Glutamatergic neuron (in vitro differentiated cells): ENCODE measurements at regions not wholly inside any gene's neighbourhood (a gene's known extent, or its start where the extent isn't known, plus 50 kb on each side); places are given as distances from the start of the nearest gene placed in this dataset.

ENCODE experiments used
- DNase-seq: peaks from one replicate; pipeline ENCODE4 v3.0.0; 2022
- H3K27ac Mint-ChIP-seq: one replicate; pipeline ENCODE4 v1.8.0; 2020; ENCODE audit warnings: mild to moderate bottlenecking, mixed read lengths, inconsistent platforms; ENCODE audit not compliant: unreplicated experiment
- H3K27me3 Mint-ChIP-seq: one replicate; pipeline ENCODE4 v1.8.0; 2020; ENCODE audit warnings: mild to moderate bottlenecking, moderate library complexity, mixed read lengths, inconsistent platforms; ENCODE audit not compliant: unreplicated experiment
- H3K36me3 Mint-ChIP-seq: one replicate; pipeline ENCODE4 v1.8.0; 2020; ENCODE audit warnings: mild to moderate bottlenecking, mixed read lengths, inconsistent platforms; ENCODE audit not compliant: unreplicated experiment
- H3K4me1 Mint-ChIP-seq: one replicate; pipeline ENCODE4 v1.8.0; 2020; ENCODE audit warnings: mild to moderate bottlenecking, low read depth, mixed read lengths, inconsistent platforms; ENCODE audit not compliant: unreplicated experiment
- H3K4me3 Mint-ChIP-seq: one replicate; pipeline ENCODE4 v1.8.0; 2020; ENCODE audit warnings: mild to moderate bottlenecking, mixed read lengths, inconsistent platforms; ENCODE audit not compliant: unreplicated experiment
- H3K9me3 Mint-ChIP-seq: one replicate; pipeline ENCODE4 v1.8.0; 2020; ENCODE audit warnings: mild to moderate bottlenecking, moderate library complexity, mixed read lengths, inconsistent platforms; ENCODE audit not compliant: unreplicated experiment
- TF ChIP-seq, protein P1 (sequence below): fragments of 200-600 bp; sonication (generic); IDR thresholded peaks from one replicate; pipeline ENCODE4 v1.5.0; 2021; ENCODE audit not compliant: partially characterized antibody, unreplicated experiment

- Mint-ChIP-seq H3K27ac (no peak overlapping the region), H3K4me3 (no peak overlapping the region), H3K36me3 (no peaks in the 10 kb centered on the region), H3K27me3 (peaks cover 2% of the 10 kb centered on the region), H3K9me3 (no peaks in the 10 kb centered on the region), H3K4me1 (no peaks in the 10 kb centered on the region)
- no peak for DNase-seq
- TF ChIP-seq, protein P1, sequence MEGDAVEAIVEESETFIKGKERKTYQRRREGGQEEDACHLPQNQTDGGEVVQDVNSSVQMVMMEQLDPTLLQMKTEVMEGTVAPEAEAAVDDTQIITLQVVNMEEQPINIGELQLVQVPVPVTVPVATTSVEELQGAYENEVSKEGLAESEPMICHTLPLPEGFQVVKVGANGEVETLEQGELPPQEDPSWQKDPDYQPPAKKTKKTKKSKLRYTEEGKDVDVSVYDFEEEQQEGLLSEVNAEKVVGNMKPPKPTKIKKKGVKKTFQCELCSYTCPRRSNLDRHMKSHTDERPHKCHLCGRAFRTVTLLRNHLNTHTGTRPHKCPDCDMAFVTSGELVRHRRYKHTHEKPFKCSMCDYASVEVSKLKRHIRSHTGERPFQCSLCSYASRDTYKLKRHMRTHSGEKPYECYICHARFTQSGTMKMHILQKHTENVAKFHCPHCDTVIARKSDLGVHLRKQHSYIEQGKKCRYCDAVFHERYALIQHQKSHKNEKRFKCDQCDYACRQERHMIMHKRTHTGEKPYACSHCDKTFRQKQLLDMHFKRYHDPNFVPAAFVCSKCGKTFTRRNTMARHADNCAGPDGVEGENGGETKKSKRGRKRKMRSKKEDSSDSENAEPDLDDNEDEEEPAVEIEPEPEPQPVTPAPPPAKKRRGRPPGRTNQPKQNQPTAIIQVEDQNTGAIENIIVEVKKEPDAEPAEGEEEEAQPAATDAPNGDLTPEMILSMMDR: no peak
These were observed 611.1 kb downstream of the CDH9 start for GRCh38 chr5:26427281-26427680.

GRCh38 chr5:26419987-26420386 is 618.4 kb downstream of the CDH9 start:
- TF ChIP-seq, protein P1: no peak
- no peak for DNase-seq
- H3K4me3 Mint-ChIP-seq: no peak overlapping the region

GRCh38 chr5:26416911-26417310 is 621.5 kb downstream of the CDH9 start:
- Mint-ChIP-seq H3K27ac (no peak overlapping the region), H3K9me3 (peaks cover 2% of the 10 kb centered on the region), H3K36me3 (no peaks in the 10 kb centered on the region), H3K4me3 (no peak overlapping the region), H3K27me3 (no peaks in the 10 kb centered on the region), H3K4me1 (no peaks in the 10 kb centered on the region)
- TF ChIP-seq, protein P1: no peak
- no peak for DNase-seq

More at GRCh38 chr5:26419987-26420386, 618.4 kb downstream of the CDH9 start:
- no peaks in the 10 kb centered on the region for H3K4me1 Mint-ChIP-seq
- H3K9me3 Mint-ChIP-seq: peaks cover 2% of the 10 kb centered on the region
- H3K36me3 Mint-ChIP-seq: no peaks in the 10 kb centered on the region
- no peak overlapping the region for H3K27ac Mint-ChIP-seq
- H3K27me3 Mint-ChIP-seq: peaks cover 2% of the 10 kb centered on the region

DNA sequence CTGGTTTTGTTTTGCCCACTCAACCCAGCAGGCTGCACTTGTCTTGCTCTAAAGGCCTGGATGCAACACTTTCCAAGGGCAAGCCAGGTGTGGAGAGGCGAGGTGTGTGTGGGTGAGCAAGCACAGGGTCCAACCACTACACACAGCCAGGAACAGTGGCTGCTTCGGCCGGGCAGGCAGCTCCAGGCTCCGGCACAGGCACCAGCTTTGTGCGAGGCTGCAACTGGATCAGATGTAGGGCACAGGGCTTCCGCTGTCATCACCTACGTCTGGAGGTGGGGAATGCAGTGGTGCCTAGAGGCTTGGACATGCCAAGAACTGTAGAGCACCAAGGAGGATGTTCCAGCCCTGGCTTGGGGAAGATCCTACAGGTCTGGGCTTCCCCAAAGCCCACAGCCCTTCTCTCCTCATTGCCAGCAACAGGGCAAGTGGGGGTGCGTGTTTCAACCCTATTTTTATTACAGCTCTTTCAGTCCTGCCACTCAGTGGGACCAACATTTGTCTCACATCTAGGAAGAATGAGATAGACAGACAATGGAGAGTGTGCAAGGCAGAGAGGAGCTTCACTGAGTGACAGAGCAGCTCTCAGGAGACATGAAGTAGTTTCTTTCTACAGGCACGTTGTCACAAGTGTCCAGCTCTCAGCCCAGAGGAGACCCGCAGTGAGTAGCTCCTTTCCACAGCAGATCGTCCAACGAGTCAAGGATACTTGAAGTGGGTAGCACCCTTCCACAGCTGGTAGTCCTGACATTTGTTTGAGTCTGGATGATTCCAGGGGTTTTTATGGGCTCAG is 622.2 kb downstream of the CDH9 start:
- H3K9me3 Mint-ChIP-seq: peaks cover 2% of the 10 kb centered on the region
- H3K4me1 Mint-ChIP-seq: no peaks in the 10 kb centered on the region
- H3K4me3 Mint-ChIP-seq: no peak overlapping the region

DNA sequence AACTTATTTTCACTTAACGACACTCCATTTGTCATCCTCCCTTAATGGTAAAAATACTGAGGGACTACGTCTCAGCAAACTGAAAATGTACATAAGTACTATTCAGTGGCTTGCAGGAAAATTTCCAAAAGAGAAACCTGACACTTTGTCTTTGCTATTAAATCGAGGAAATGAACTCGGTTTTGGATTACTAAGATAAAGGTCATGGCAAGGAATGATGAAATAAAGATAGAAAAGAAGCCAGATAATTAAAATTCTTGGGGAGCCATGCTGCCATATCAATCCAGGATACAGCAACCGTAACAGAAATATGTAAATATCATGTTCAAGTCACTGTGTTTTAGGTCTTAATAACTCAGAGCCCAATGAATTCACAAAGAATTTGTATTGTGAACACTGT is 647.8 kb downstream of the CDH9 start:
- no peak for DNase-seq
- no peak overlapping the region for H3K4me3 Mint-ChIP-seq
- peaks cover 8% of the 10 kb centered on the region for H3K27me3 Mint-ChIP-seq
- TF ChIP-seq, protein P1: no peak
- peaks cover 4% of the 10 kb centered on the region for H3K36me3 Mint-ChIP-seq
- H3K27ac Mint-ChIP-seq: peak overlapping the region; percentile 81
- H3K4me1 Mint-ChIP-seq: peaks cover 24% of the 10 kb centered on the region
- H3K9me3 Mint-ChIP-seq: peaks cover 4% of the 10 kb centered on the region

More for the DNA sequence above, 622.2 kb downstream of the CDH9 start:
- DNase-seq: no peak
- no peaks in the 10 kb centered on the region for H3K36me3 Mint-ChIP-seq
- H3K27ac Mint-ChIP-seq: no peak overlapping the region
- H3K27me3 Mint-ChIP-seq: no peaks in the 10 kb centered on the region
- TF ChIP-seq, protein P1: no peak
